B cell (primary cell): ENCODE measurements at regions not wholly inside any gene's neighbourhood (a gene's known extent, or its start where the extent isn't known, plus 50 kb on each side); places are given as distances from the start of the nearest gene placed in this dataset.

Experiments used
- EZH2 ChIP-seq: IDR thresholded peaks from 2 replicates; pipeline ENCODE4 v1.6.1; 2012; ENCODE audit warnings: borderline replicate concordance, low read depth, mild to moderate bottlenecking, moderate library complexity, low read length; ENCODE audit not compliant: insufficient read depth, poor library complexity, severe bottlenecking
- TF ChIP-seq, protein P1 (sequence below): fragments of 200-600 bp; IDR thresholded peaks from one replicate; pipeline ENCODE4 v1.8.0; 2022; ENCODE audit warnings: antibody characterized with exemption, mild to moderate bottlenecking

DNA sequence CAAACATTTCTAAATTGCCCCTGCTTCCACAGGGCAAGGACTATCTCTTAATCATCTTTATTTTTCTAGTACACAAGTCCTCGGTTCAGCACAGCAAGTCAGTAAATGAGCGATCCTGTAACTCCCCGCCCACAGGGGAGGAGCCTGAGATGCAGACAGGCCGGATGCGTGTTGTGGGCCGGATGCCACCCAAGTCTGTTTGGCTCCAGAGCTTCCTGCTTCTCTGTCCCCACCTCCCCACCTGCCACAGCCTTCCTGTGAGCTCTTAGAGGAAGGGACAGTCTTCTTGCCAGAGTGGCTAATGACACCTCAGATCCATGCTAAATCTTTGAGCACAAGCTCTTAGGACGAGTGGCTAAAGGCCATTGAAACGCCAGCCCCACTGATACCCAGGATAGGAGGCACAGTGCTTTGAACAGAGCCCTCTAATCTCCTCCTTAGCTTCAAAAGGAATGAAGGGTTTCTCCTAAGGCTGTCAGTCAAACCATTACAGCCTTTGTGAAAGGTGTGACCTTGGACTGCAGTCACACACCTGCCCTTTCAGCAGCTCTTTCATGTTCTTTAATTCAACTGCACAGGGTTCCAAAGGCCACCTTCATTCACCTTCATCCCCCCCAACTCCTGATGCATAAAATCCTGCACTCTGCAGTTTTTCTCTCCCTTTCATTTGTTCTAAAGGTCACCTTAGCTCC, 264.3 kb downstream of the TFAP2C start:
- TF ChIP-seq, protein P1, sequence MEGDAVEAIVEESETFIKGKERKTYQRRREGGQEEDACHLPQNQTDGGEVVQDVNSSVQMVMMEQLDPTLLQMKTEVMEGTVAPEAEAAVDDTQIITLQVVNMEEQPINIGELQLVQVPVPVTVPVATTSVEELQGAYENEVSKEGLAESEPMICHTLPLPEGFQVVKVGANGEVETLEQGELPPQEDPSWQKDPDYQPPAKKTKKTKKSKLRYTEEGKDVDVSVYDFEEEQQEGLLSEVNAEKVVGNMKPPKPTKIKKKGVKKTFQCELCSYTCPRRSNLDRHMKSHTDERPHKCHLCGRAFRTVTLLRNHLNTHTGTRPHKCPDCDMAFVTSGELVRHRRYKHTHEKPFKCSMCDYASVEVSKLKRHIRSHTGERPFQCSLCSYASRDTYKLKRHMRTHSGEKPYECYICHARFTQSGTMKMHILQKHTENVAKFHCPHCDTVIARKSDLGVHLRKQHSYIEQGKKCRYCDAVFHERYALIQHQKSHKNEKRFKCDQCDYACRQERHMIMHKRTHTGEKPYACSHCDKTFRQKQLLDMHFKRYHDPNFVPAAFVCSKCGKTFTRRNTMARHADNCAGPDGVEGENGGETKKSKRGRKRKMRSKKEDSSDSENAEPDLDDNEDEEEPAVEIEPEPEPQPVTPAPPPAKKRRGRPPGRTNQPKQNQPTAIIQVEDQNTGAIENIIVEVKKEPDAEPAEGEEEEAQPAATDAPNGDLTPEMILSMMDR = no peak
- TF ChIP-seq EZH2 = no peak
